SU-DHL-6 (cell line): ENCODE measurements at regions not wholly inside any gene's neighbourhood (a gene's known extent, or its start where the extent isn't known, plus 50 kb on each side); places are given as distances from the start of the nearest gene placed in this dataset.

Experiments used
- H2AFZ ChIP-seq: fragments of 200-600 bp; sonication (generic); 2 replicates; pipeline ENCODE4 v1.6.1; 2014; ENCODE audit warnings: low read depth, mild to moderate bottlenecking, moderate library complexity, mixed read lengths, antibody characterized with exemption, low read length; ENCODE audit not compliant: severe bottlenecking
- H3F3A ChIP-seq: fragments of 200-600 bp; shearing (Covaris generic); 2 replicates; pipeline ENCODE4 v1.6.0; 2016; ENCODE audit warnings: antibody characterized with exemption, mild to moderate bottlenecking; ENCODE audit not compliant: insufficient read depth
- H3K27ac ChIP-seq: fragments of 200-600 bp; sonication (generic); 2 replicates; pipeline ENCODE4 v1.5.1; 2016; ENCODE audit warnings: low read depth, mild to moderate bottlenecking, low read length, moderate library complexity, mixed read lengths
- H3K27me3 ChIP-seq: fragments of 200-600 bp; sonication (generic), shearing (Covaris generic); 2 replicates; pipeline ENCODE4 v1.6.0; 2014; ENCODE audit warnings: mild to moderate bottlenecking, low read length
- H3K36me3 ChIP-seq: fragments of 200-600 bp; sonication (generic); 2 replicates; pipeline ENCODE4 v1.6.1; 2014; ENCODE audit warnings: mild to moderate bottlenecking, low read length, mixed read lengths
- H3K4me2 ChIP-seq: fragments of 300-600, 200-600 bp; shearing (Covaris generic), sonication (generic); 2 replicates; pipeline ENCODE4 v1.6.0; 2014; ENCODE audit warnings: low read length, low read depth, mild to moderate bottlenecking; ENCODE audit not compliant: poor library complexity, severe bottlenecking
- H3K4me3 ChIP-seq: fragments of 200-600 bp; sonication (generic); 2 replicates; pipeline ENCODE4 v1.5.1; 2014; ENCODE audit warnings: antibody characterized with exemption, low read length, mild to moderate bottlenecking, mixed read lengths; ENCODE audit not compliant: insufficient read depth, poor library complexity, severe bottlenecking
- H3K79me2 ChIP-seq: fragments of 200-600 bp; sonication (generic); 2 replicates; pipeline ENCODE4 v1.6.1; 2014; ENCODE audit warnings: mild to moderate bottlenecking, low read length, moderate library complexity; ENCODE audit not compliant: insufficient read depth
- H3K9ac ChIP-seq: fragments of 200-600 bp; sonication (generic); 2 replicates; pipeline ENCODE4 v1.7.0; 2014; ENCODE audit warnings: mild to moderate bottlenecking, low read length
- H3K9me2 ChIP-seq: fragments of 200-600 bp; sonication (generic); replicated peaks from 2 replicates; pipeline ENCODE4 v1.6.1; 2014; ENCODE audit warnings: low read length; ENCODE audit not compliant: insufficient read depth
- H3K9me3 ChIP-seq: fragments of 200-600 bp; sonication (generic); 2 replicates; pipeline ENCODE4 v1.6.1; 2014; ENCODE audit warnings: low read length, mixed read lengths; ENCODE audit not compliant: insufficient read depth
- H4K20me1 ChIP-seq: fragments of 200-600 bp; sonication (generic); 2 replicates; pipeline ENCODE4 v1.6.1; 2014; ENCODE audit warnings: low read depth, mild to moderate bottlenecking, antibody characterized with exemption, low read length, moderate library complexity, mixed read lengths
- EZH2phosphoT487 ChIP-seq: fragments of 200-600 bp; sonication (generic), shearing (Covaris generic); conservative IDR thresholded peaks from 2 replicates; pipeline ENCODE4 v1.6.1; 2018; ENCODE audit warnings: mild to moderate bottlenecking, antibody characterized with exemption, low read length, moderate library complexity, mixed read lengths
- TF ChIP-seq, protein P1 (sequence below): fragments of 200-600 bp; sonication (generic); IDR thresholded peaks from one replicate; pipeline ENCODE4 v1.5.1; 2017; ENCODE audit warnings: antibody characterized with exemption, mild to moderate bottlenecking, low read length, moderate library complexity; ENCODE audit not compliant: insufficient read depth, poor library complexity, severe bottlenecking

DNA sequence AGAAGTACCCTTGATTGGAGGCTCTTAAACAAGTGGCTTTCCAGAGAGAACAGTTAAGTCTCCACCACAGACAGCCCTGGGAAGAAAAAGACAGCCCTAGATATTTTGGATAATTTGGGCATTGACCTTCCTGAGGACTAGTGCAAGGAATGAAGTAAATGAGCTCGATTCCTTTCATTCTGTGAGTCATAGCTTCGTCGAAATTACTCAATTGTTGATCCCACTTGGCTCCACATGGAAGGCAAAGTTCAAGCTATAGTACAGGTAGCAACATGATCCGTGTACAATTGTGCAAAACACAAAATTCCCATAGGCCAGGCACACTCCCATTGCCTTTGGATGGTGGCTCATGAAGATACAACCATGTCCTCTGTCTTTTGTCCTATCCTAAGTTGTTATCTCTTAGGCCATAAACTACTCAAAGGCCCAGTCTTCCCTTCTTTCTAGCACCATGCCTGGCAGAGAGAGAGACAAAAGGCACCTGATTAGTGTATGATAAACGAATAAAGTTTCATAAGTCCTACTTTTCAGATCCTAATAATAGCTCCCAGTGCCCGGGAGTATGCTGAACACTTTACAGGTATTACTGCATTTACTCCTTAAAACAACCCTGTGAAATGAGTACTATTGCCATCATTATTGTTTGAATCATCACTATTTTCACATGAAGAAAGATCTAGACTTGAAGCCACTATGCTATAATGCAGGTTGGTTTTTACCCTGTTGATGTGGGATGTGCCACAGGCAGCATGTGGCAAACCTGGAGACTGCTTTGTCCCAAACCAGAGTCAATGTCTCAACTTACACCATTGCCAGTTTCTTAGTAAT lies 116.7 kb upstream of the RANBP3L start:
- Histone ChIP-seq H3K9ac (no peak overlapping the region), H3K27ac (no peak overlapping the region), H3K4me2 (no peak overlapping the region)

DNA sequence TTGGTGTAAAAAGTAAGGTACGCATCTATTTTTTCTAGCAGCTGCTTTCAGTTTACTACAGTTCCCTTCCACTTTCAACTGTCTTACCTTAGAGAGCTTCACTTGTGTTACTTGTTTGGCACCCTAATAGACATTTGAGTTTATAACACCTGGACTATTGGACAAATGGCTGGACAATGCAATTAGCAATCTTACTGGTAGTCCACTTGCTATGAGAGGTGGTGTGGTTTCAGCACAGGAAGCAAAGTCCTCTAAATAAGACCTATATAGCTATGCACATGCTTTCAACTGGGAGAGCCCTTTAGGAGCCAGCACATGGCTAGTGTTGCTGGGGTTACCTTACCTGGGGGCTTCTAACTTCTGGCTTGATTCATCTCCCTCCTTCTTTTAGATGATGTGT lies 119.6 kb upstream of the RANBP3L start:
- Histone ChIP-seq H2AFZ (no peak overlapping the region), H4K20me1 (no peaks in the 10 kb centered on the region), H3K9me3 (no peaks in the 10 kb centered on the region), H3K79me2 (no peaks in the 10 kb centered on the region), H3K4me3 (no peak overlapping the region), H3K27ac (no peak overlapping the region), H3F3A (no peaks in the 10 kb centered on the region), H3K9me2 (no peaks in the 10 kb centered on the region), H3K27me3 (no peaks in the 10 kb centered on the region), H3K36me3 (no peaks in the 10 kb centered on the region), H3K4me2 (no peak overlapping the region), H3K9ac (no peak overlapping the region)
- no peak for TF ChIP-seq EZH2phosphoT487
- TF ChIP-seq, protein P1, sequence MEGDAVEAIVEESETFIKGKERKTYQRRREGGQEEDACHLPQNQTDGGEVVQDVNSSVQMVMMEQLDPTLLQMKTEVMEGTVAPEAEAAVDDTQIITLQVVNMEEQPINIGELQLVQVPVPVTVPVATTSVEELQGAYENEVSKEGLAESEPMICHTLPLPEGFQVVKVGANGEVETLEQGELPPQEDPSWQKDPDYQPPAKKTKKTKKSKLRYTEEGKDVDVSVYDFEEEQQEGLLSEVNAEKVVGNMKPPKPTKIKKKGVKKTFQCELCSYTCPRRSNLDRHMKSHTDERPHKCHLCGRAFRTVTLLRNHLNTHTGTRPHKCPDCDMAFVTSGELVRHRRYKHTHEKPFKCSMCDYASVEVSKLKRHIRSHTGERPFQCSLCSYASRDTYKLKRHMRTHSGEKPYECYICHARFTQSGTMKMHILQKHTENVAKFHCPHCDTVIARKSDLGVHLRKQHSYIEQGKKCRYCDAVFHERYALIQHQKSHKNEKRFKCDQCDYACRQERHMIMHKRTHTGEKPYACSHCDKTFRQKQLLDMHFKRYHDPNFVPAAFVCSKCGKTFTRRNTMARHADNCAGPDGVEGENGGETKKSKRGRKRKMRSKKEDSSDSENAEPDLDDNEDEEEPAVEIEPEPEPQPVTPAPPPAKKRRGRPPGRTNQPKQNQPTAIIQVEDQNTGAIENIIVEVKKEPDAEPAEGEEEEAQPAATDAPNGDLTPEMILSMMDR: no peak

More for the DNA sequence above, 116.7 kb upstream of the RANBP3L start:
- Histone ChIP-seq H3K4me3 (no peak overlapping the region), H3K9me3 (no peaks in the 10 kb centered on the region), H3F3A (no peaks in the 10 kb centered on the region), H3K79me2 (no peaks in the 10 kb centered on the region), H4K20me1 (no peaks in the 10 kb centered on the region), H3K27me3 (no peaks in the 10 kb centered on the region), H3K9me2 (no peaks in the 10 kb centered on the region), H3K36me3 (no peaks in the 10 kb centered on the region), H2AFZ (no peak overlapping the region)
- TF ChIP-seq EZH2phosphoT487: no peak
- TF ChIP-seq, protein P1: no peak

DNA sequence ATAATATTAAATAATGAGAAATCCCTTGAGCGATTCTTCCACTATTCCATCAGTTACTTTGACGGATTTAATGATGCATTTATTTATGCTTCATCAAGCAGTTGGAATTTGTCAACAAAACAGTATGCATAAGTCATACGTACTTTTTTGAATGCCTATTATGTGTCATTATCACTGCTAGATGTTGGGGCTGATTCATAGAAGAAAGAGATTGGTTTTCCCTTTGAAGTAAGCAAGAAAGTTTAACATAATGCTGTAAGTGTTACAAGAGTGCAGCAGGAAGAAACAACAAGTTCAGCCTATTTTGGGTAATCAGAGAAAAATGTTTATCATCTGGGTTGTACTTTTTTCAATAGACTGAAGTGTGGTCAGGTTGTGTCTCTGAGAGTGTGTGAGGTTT lies 121.2 kb upstream of the RANBP3L start:
- H3K9ac ChIP-seq: no peak overlapping the region
- no peak overlapping the region for H3K27ac ChIP-seq

More for the DNA sequence above, 121.2 kb upstream of the RANBP3L start:
- H3K4me3 ChIP-seq: no peak overlapping the region
- no peak overlapping the region for H3K4me2 ChIP-seq
- no peaks in the 10 kb centered on the region for H3K9me3 ChIP-seq
- H3K27me3 ChIP-seq: no peaks in the 10 kb centered on the region
- no peak overlapping the region for H2AFZ ChIP-seq
- no peaks in the 10 kb centered on the region for H3K36me3 ChIP-seq
- H3F3A ChIP-seq: no peaks in the 10 kb centered on the region
- no peaks in the 10 kb centered on the region for H3K79me2 ChIP-seq
- no peaks in the 10 kb centered on the region for H4K20me1 ChIP-seq
- TF ChIP-seq EZH2phosphoT487: no peak
- TF ChIP-seq, protein P1: no peak
- no peaks in the 10 kb centered on the region for H3K9me2 ChIP-seq
